ENCODE measurements at regions not wholly inside any gene's neighbourhood (a gene's known extent, or its start where the extent isn't known, plus 50 kb on each side); places are given as distances from the start of the nearest gene placed in this dataset.

DNA sequence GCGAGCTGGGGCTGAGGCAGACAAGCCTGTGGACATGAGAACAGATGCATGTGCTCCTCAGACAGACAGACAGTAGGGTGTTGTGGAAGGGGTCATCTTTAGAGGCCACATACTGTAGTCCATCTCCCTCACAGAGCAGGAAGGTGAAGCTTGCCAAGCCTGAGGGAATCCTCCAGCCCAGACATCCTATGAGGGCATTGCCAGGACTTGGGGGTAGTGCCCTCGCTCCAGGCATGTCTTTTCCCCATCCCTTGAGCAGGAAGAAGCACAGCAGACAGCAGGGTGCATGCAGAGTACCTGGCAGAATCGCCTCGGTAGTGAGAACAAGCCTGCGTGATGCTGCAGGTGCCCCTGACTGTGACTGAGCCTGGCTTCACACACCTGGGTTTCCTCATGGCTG is 66.5 kb upstream of the CLDN5 start:
- Histone ChIP-seq H3K27ac (ENCODE audit: low read length) (no peak overlapping the region), H3K9me3 (ENCODE audit: control insufficient read depth, insufficient read depth, low read depth, low read length) (no peaks in the 10 kb centered on the region), H3K4me3 (ENCODE audit: low read depth in 2 of 2, low read length in 2 of 2) (no peak overlapping the region), H3K36me3 (ENCODE audit: control insufficient read depth, insufficient read depth, low read length) (no peaks in the 10 kb centered on the region), H3K4me1 (ENCODE audit: control insufficient read depth, insufficient read depth, low read length) (no peaks in the 10 kb centered on the region), H3K27me3 (ENCODE audit: control insufficient read depth, insufficient read depth, low read length) (no peaks in the 10 kb centered on the region)
- ChIA-PET POLR2A (no interaction called here), CTCF (no interaction called here)
- in situ Hi-C loops (cut with HindIII; ENCODE audit: low pct_unique_long_range_greater_than_20kb, low sequenced_read_pairs) (no loop called here), intact Hi-C loops (cut with micrococcal nuclease; ENCODE audit: unreplicated experiment) (no loop called here)
- BruUV-seq (replicated peaks) = no TSS peak
- no peak for ATAC-seq
- TF ChIP-seq POLR2AphosphoS5 (IDR thresholded peaks at IDR 0.05; ENCODE audit: low read depth, low read length) (no peak), SIN3A (IDR thresholded peaks at IDR 0.05; ENCODE audit: borderline replicate concordance, insufficient read depth, low read depth, low read length) (no peak), TCF7L2 (IDR thresholded peaks at IDR 0.05; ENCODE audit: low read depth, low read length) (no peak)
- TF ChIP-seq, protein P1, sequence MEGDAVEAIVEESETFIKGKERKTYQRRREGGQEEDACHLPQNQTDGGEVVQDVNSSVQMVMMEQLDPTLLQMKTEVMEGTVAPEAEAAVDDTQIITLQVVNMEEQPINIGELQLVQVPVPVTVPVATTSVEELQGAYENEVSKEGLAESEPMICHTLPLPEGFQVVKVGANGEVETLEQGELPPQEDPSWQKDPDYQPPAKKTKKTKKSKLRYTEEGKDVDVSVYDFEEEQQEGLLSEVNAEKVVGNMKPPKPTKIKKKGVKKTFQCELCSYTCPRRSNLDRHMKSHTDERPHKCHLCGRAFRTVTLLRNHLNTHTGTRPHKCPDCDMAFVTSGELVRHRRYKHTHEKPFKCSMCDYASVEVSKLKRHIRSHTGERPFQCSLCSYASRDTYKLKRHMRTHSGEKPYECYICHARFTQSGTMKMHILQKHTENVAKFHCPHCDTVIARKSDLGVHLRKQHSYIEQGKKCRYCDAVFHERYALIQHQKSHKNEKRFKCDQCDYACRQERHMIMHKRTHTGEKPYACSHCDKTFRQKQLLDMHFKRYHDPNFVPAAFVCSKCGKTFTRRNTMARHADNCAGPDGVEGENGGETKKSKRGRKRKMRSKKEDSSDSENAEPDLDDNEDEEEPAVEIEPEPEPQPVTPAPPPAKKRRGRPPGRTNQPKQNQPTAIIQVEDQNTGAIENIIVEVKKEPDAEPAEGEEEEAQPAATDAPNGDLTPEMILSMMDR (IDR thresholded peaks at IDR 0.05) = no peak
- TF ChIP-seq, protein P2, sequence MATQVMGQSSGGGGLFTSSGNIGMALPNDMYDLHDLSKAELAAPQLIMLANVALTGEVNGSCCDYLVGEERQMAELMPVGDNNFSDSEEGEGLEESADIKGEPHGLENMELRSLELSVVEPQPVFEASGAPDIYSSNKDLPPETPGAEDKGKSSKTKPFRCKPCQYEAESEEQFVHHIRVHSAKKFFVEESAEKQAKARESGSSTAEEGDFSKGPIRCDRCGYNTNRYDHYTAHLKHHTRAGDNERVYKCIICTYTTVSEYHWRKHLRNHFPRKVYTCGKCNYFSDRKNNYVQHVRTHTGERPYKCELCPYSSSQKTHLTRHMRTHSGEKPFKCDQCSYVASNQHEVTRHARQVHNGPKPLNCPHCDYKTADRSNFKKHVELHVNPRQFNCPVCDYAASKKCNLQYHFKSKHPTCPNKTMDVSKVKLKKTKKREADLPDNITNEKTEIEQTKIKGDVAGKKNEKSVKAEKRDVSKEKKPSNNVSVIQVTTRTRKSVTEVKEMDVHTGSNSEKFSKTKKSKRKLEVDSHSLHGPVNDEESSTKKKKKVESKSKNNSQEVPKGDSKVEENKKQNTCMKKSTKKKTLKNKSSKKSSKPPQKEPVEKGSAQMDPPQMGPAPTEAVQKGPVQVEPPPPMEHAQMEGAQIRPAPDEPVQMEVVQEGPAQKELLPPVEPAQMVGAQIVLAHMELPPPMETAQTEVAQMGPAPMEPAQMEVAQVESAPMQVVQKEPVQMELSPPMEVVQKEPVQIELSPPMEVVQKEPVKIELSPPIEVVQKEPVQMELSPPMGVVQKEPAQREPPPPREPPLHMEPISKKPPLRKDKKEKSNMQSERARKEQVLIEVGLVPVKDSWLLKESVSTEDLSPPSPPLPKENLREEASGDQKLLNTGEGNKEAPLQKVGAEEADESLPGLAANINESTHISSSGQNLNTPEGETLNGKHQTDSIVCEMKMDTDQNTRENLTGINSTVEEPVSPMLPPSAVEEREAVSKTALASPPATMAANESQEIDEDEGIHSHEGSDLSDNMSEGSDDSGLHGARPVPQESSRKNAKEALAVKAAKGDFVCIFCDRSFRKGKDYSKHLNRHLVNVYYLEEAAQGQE (IDR thresholded peaks at IDR 0.05; ENCODE audit: insufficient read depth in 1 of 2, low read depth in 2 of 2, low read length in 1 of 2) = no peak
- DNase-seq (ENCODE audit: low read depth, low spot score) = no peak

DNA sequence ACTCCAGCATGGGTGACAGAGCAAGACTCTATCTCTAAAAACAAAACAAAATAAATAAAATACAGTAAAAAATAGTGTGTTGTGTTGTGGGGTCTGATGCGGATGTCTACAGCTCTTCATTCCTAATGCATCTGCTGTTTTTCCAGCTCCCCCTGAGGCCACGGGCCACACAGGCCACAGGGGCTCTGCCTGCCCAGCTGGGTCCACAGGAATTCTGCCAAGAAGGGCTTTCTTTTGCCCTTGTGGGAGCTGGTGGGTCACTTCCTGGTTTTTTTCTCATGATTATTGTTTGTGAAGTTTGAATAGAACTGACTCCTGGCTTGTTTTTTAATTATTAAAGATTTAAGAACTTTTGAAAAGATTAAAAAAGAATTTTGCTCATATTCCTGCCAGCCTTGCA is 67.4 kb upstream of the CLDN5 start:
- POLR2A ChIA-PET = interaction anchor here (0.6 kb wide), 1 partner anchor 413 kb away, joined by 5 read pairs; the partner anchor contains the start of gene SLC25A1
- no peaks in the 10 kb centered on the region for H3K27me3 ChIP-seq (ENCODE audit: control insufficient read depth, insufficient read depth, low read length)
- no peak overlapping the region for H3K27ac ChIP-seq (ENCODE audit: low read length)
- no TSS peak for BruUV-seq (replicated peaks)
- TF ChIP-seq, protein P2 (IDR thresholded peaks at IDR 0.05; ENCODE audit: insufficient read depth in 1 of 2, low read depth in 2 of 2, low read length in 1 of 2) = no peak
- TF ChIP-seq, protein P1 (IDR thresholded peaks at IDR 0.05) = no peak
- TF ChIP-seq POLR2AphosphoS5 (IDR thresholded peaks at IDR 0.05; ENCODE audit: low read depth, low read length) (no peak), SIN3A (IDR thresholded peaks at IDR 0.05; ENCODE audit: borderline replicate concordance, insufficient read depth, low read depth, low read length) (no peak), TCF7L2 (IDR thresholded peaks at IDR 0.05; ENCODE audit: low read depth, low read length) (no peak)
- DNase-seq (ENCODE audit: low read depth, low spot score) (no peak), ATAC-seq (no peak)
- H3K36me3 ChIP-seq (ENCODE audit: control insufficient read depth, insufficient read depth, low read length) = no peaks in the 10 kb centered on the region
- H3K4me3 ChIP-seq (ENCODE audit: low read depth in 2 of 2, low read length in 2 of 2) = no peak overlapping the region
- intact Hi-C loops (cut with micrococcal nuclease; ENCODE audit: unreplicated experiment) = no loop called here
- no peaks in the 10 kb centered on the region for H3K9me3 ChIP-seq (ENCODE audit: control insufficient read depth, insufficient read depth, low read depth, low read length)
- H3K4me1 ChIP-seq (ENCODE audit: control insufficient read depth, insufficient read depth, low read length) = no peaks in the 10 kb centered on the region
- CTCF ChIA-PET = no interaction called here
- in situ Hi-C loops (cut with HindIII; ENCODE audit: low pct_unique_long_range_greater_than_20kb, low sequenced_read_pairs) = no loop called here

Measured in Panc1 (cell line).